ENCODE measurements at regions not wholly inside any gene's neighbourhood (a gene's known extent, or its start where the extent isn't known, plus 50 kb on each side); places are given as distances from the start of the nearest gene placed in this dataset.
A peak's percentile ranks its signal among the peaks of the same experiment; 100 is the strongest.
"Not testable (repeated sequence)": the region's sequence is repeated elsewhere in the genome, so short reads cannot be mapped to it uniquely, and the experiment has no call there.

DNA sequence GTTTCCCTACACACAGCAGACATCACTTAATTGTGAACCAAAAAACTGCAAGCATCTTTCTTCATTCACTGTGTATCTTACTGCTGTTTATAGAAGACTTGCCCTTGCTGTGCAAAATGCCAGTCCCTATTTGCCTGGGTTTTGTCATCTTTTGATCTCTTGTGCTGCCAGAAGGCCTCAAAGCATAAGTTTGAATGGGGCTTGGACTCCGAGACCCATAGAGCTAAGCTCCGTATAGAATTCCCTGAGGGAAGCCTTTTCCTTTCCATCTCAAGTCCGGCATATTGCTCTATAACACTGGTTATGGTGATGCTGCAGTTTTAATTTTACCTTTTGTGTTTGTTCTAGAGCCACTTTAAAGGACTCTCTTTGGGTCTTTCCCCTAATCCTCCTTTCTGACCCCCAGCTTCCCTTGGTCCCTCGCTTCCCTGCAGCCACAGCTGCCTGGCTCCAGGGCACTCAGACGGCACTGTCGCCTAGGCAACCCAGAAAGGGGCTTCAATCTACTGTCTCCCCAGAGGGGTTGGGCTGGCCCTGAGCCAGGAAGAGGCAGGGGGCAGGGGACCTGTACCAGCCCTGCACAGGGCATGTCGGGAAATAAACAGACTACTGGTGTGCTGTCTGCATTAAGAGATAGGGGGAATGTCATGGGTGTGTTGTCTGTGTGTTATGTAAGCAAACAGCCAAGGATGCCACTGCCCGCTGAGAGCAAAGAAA is 73.4 kb upstream of the MELK start:
- TF ChIP-seq POLR2A (IDR thresholded peaks at IDR 0.05) (no peak), POLR2AphosphoS5 (IDR thresholded peaks at IDR 0.05) (no peak), CTCF (IDR thresholded peaks at IDR 0.05) (no peak)
- H3K36me3 ChIP-seq, result no peaks in the 10 kb centered on the region
- no peak overlapping the region for H3K27ac ChIP-seq
- H3K4me3 ChIP-seq, result no peak overlapping the region
- H3K4me1 ChIP-seq (replicated peaks), result no peaks in the 10 kb centered on the region
- intact Hi-C loops (cut with DNase I), result no loop called here
- no peaks in the 10 kb centered on the region for H3K9me3 ChIP-seq
- DNase-seq (ENCODE audit: low spot score), result no peak
- H3K27me3 ChIP-seq (replicated peaks; ENCODE audit: insufficient read depth), result no peaks in the 10 kb centered on the region
- WGBS, result 61% methylated on average over 8 of the region's 8 CpGs

GRCh38 chr9:36493564-36493963 is 79.1 kb upstream of the MELK start:
- intact Hi-C loops (cut with DNase I); H3K27me3 ChIP-seq (replicated peaks; ENCODE audit: insufficient read depth); H3K4me3 ChIP-seq; H3K27ac ChIP-seq; H3K9me3 ChIP-seq; H3K4me1 ChIP-seq (replicated peaks); DNase-seq (ENCODE audit: low spot score); H3K36me3 ChIP-seq: not testable (repeated sequence)
- 84% methylated on average over 6 of the region's 6 CpGs for WGBS

GRCh38 chr9:36492865-36493264 is 79.8 kb upstream of the MELK start:
- no peaks in the 10 kb centered on the region for H3K27me3 ChIP-seq (replicated peaks; ENCODE audit: insufficient read depth)
- H3K36me3 ChIP-seq, result no peaks in the 10 kb centered on the region
- intact Hi-C loops (cut with DNase I), result no loop called here
- TF ChIP-seq POLR2A (IDR thresholded peaks at IDR 0.05) (no peak), CTCF (IDR thresholded peaks at IDR 0.05) (no peak), POLR2AphosphoS5 (IDR thresholded peaks at IDR 0.05) (no peak)
- H3K9me3 ChIP-seq, result no peaks in the 10 kb centered on the region
- no peak overlapping the region for H3K4me3 ChIP-seq
- no peaks in the 10 kb centered on the region for H3K4me1 ChIP-seq (replicated peaks)
- H3K27ac ChIP-seq, result no peak overlapping the region
- no peak for DNase-seq (ENCODE audit: low spot score)
- 84% methylated on average over 2 of the region's 2 CpGs for WGBS

- Histone ChIP-seq H3K9me3 (no peaks in the 10 kb centered on the region), H3K4me3 (no peak overlapping the region), H3K27ac (no peak overlapping the region), H3K4me1 (replicated peaks) (no peaks in the 10 kb centered on the region), H3K36me3 (no peaks in the 10 kb centered on the region), H3K27me3 (replicated peaks; ENCODE audit: insufficient read depth) (no peaks in the 10 kb centered on the region)
- TF ChIP-seq CTCF (IDR thresholded peaks at IDR 0.05), result no peak
- TF ChIP-seq POLR2A (IDR thresholded peaks at IDR 0.05), result no peak
- 81% methylated on average over 8 of the region's 8 CpGs for WGBS
- intact Hi-C loops (cut with DNase I), result loop anchor here (5.0 kb wide), 1 partner anchor 87 kb away; the partner anchor contains the start of gene RNF38
- DNase-seq (ENCODE audit: low spot score), result no peak
Measured at GRCh38 chr9:36489453-36489852, 83.2 kb upstream of the MELK start.

- Histone ChIP-seq H3K27me3 (replicated peaks; ENCODE audit: insufficient read depth) (no peaks in the 10 kb centered on the region), H3K36me3 (no peaks in the 10 kb centered on the region), H3K4me1 (replicated peaks) (no peaks in the 10 kb centered on the region), H3K9me3 (no peaks in the 10 kb centered on the region), H3K4me3 (peak overlapping the region; percentile 84 to 95), H3K27ac (peak overlapping the region; percentile 91 to 92)
- intact Hi-C loops (cut with DNase I), result loop anchor here (5.0 kb wide), 1 partner anchor 86 kb away; the partner anchor contains the start of gene RNF38
- TF ChIP-seq POLR2AphosphoS5 (IDR thresholded peaks at IDR 0.05) (no peak), CTCF (IDR thresholded peaks at IDR 0.05) (no peak), POLR2A (IDR thresholded peaks at IDR 0.05) (no peak)
- DNase-seq (ENCODE audit: low spot score), result no peak
- WGBS, result 5% methylated on average over 5 of the region's 5 CpGs
Measured at GRCh38 chr9:36488389-36488756, 84.3 kb upstream of the MELK start.
